GM20000 (cell line): ENCODE measurements at regions not wholly inside any gene's neighbourhood (a gene's known extent, or its start where the extent isn't known, plus 50 kb on each side); places are given as distances from the start of the nearest gene placed in this dataset.

Source experiments
- DNase-seq: peaks from one replicate; pipeline ENCODE4 v3.0.0; 2012; ENCODE audit warnings: low spot score
- TF ChIP-seq, protein P1 (sequence below): IDR thresholded peaks from 2 replicates; pipeline ENCODE4 v1.5.1; 2012; ENCODE audit warnings: mild to moderate bottlenecking, control low read depth; ENCODE audit errors: extremely low read depth, missing control alignments

DNA sequence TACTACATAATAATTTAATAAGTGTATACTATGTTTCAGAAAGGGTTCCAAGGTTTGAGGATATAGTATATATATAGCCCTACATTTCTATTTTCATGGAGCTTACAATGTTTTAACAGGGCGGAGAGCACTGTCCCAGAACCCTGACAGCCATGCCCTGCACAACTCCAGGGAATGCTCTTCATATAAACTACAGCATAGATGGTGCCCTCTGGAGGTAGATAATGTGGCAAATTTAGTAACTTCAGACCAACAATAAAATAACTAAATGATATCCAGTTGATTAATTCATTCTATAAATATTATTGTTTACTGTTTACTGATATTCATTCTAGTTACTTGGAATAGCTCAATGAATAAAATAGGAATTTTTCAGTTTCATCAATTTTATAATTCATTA, 693.7 kb upstream of the CCDC179 start:
- TF ChIP-seq, protein P1, sequence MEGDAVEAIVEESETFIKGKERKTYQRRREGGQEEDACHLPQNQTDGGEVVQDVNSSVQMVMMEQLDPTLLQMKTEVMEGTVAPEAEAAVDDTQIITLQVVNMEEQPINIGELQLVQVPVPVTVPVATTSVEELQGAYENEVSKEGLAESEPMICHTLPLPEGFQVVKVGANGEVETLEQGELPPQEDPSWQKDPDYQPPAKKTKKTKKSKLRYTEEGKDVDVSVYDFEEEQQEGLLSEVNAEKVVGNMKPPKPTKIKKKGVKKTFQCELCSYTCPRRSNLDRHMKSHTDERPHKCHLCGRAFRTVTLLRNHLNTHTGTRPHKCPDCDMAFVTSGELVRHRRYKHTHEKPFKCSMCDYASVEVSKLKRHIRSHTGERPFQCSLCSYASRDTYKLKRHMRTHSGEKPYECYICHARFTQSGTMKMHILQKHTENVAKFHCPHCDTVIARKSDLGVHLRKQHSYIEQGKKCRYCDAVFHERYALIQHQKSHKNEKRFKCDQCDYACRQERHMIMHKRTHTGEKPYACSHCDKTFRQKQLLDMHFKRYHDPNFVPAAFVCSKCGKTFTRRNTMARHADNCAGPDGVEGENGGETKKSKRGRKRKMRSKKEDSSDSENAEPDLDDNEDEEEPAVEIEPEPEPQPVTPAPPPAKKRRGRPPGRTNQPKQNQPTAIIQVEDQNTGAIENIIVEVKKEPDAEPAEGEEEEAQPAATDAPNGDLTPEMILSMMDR = no peak
- no peak for DNase-seq

DNA sequence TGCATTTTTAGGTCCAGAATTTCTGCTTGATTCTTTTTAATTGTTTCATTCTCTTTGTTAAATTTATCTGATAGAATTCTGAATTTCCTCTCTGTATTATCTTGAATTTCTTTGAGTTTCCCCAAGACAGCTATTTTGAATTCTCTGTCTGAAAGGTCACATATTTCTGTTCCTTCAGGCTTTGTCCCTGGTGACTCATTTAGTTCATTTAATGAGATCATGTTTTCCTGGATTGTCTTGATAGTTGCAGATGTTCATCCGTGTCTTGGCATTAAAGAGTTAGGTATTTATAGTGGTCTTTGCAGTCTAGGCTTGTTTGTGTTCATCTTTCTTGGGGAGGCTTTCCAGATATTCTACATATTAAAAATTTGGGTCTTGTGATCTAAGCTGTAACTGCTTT, 694.8 kb upstream of the CCDC179 start:
- TF ChIP-seq, protein P1 = no peak
- DNase-seq = no peak

- TF ChIP-seq, protein P1 = no peak
These were observed 696.0 kb upstream of the CCDC179 start for GRCh38 chr11:23556163-23556750.

GRCh38 chr11:23563591-23563990, 703.3 kb upstream of the CCDC179 start:
- DNase-seq = no peak
- TF ChIP-seq, protein P1 = no peak

More at GRCh38 chr11:23556163-23556750, 696.0 kb upstream of the CCDC179 start:
- DNase-seq = no peak

DNA sequence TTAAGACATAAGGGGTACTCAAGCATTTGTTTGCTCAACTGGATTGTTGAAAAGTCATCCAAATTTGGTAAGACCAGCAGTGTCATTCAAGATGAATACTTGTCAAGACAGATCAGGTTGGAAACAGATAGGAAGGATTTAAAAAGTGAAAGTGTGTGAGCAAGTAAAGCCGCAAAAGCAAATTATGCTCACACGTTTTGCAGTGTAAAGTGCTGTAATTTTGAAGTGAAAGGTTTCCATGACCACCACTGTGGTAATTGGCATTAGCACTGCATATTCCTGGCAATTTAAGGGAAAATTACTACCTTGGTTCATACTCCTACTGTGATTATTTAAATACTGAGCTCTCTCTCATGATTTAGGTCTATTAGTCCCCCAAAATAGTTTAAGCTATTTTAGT, 704.1 kb upstream of the CCDC179 start:
- DNase-seq = no peak
- TF ChIP-seq, protein P1 = no peak

DNA sequence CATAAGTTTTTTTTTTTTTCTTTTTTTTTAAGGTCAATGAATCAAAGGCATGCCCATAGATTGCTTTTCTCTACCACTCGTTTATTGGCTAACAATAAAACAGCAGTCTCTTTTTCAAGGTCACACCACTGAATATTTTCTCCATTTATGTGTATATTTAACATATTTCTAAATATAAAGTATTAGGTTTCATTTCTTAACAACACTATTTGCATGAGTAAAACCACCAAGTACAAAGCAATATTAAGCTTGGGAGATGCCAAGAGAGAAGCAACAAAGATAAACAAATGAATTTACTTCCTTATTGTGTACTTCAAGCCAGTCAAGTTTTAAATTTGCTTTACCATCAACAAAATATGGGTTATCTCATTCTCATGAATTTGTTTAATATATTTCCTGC, 708.9 kb upstream of the CCDC179 start:
- TF ChIP-seq, protein P1 = no peak
- DNase-seq = no peak

GRCh38 chr11:23569547-23569946, 709.3 kb upstream of the CCDC179 start:
- DNase-seq = no peak
- TF ChIP-seq, protein P1 = no peak
